ENCODE measurements at regions not wholly inside any gene's neighbourhood (a gene's known extent, or its start where the extent isn't known, plus 50 kb on each side); places are given as distances from the start of the nearest gene placed in this dataset.

DNA sequence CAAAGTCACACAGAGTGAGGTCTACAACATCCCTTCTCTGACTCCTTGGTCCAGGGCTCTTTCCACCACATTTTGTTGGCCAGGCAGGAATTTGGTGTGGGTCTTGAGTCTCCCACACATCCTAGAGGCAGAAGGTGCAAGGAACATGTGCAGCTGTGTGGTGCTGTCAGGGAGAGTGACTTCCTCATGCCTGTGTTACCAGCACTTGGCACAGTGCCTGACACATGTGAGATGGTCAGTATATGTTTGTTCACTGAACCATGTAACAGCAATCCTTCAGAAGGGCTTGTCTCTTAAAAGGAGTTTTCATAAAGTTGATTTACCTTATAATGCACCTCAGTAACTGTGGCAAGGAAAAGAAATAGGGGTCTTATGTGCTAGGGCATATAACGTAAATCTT, 168.5 kb downstream of the CDC5L start:
- Histone ChIP-seq H3K4me1 (ENCODE audit: control insufficient read depth in 1 of 2, insufficient read depth in 1 of 2, low read depth in 1 of 2, low read length in 1 of 2) (no peaks in the 10 kb centered on the region), H3K9me3 (no peaks in the 10 kb centered on the region), H3K27me3 (peaks cover 38% of the 10 kb centered on the region), H3K36me3 (no peaks in the 10 kb centered on the region), H3K4me3 (ENCODE audit: low read depth in 1 of 2, low read length in 1 of 2) (no peak overlapping the region), H3K27ac (no peak overlapping the region)
- TF ChIP-seq CTCF (IDR thresholded peaks at IDR 0.05), result no peak

- H3K9me3 ChIP-seq, result no peaks in the 10 kb centered on the region
- no peak overlapping the region for H3K27ac ChIP-seq
- H3K27me3 ChIP-seq, result peaks cover 53% of the 10 kb centered on the region
- no peaks in the 10 kb centered on the region for H3K4me1 ChIP-seq (ENCODE audit: control insufficient read depth in 1 of 2, insufficient read depth in 1 of 2, low read depth in 1 of 2, low read length in 1 of 2)
- H3K4me3 ChIP-seq (ENCODE audit: low read depth in 1 of 2, low read length in 1 of 2), result no peak overlapping the region
- H3K36me3 ChIP-seq, result no peaks in the 10 kb centered on the region
- no peak for TF ChIP-seq CTCF (IDR thresholded peaks at IDR 0.05)
Observed at GRCh38 chr6:44558024-44558831, 170.7 kb downstream of the CDC5L start.

DNA sequence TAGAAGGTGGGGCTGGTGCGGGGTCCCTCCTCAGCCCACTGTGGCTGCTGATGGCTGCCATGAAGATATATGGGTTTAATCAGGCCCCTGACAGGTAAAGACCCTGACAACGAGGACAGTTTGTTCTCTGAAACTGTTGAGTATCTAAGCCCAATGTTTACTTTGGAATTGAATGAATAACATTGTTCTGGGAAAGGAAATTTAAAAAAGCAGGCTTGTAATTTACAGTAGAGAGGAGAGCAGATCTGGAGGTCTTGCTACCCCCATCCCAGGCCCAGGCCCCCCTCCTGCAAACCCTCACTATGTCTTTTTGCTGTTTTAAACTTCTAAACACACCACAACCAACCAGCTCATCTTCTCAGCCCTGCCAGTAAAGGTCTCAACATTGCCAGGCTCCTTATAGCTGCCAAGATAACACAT, 171.3 kb downstream of the CDC5L start:
- H3K27me3 ChIP-seq, result peaks cover 53% of the 10 kb centered on the region

DNA sequence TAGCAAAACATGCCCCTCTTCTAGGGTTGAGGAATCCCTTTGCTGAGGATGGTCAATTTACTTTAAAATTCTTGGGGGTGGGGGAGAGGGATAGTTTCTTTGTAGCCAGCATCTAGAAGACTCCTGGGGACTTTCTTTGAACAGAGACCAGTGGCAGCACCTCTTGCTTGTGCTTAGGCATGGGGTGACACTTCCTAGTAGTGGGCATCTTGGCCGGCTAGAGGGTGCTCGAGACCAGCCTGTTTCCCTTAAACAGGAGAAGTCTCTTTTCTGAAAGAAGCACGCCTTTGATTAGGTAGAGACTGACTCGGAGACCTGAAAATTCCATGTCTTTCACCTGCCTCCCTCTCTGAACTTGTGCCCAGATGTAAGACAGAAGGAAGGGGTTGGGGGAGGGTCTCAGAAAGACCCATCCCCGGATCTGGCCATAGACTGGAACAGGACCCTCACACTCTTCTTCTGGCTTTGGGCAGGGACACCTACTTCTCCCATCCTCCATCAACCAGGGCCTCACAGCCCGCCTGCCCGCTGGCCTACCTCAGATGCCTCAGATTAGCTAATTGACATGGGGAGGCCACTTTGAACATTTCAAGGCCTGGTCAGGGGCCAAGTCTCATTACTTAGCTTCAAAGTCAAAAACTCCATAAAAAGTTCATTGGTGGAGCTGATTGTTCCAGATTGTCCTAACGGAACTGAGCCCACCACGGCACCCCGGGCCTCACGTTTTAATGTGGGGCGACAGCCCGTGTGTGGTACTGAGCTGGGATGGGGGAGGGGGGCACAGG, 172.2 kb downstream of the CDC5L start:
- Histone ChIP-seq H3K36me3 (no peaks in the 10 kb centered on the region), H3K27me3 (peaks cover 53% of the 10 kb centered on the region), H3K4me3 (ENCODE audit: low read depth in 1 of 2, low read length in 1 of 2) (no peak overlapping the region), H3K9me3 (no peaks in the 10 kb centered on the region), H3K4me1 (ENCODE audit: control insufficient read depth in 1 of 2, insufficient read depth in 1 of 2, low read depth in 1 of 2, low read length in 1 of 2) (no peaks in the 10 kb centered on the region), H3K27ac (no peak overlapping the region)
- no peak for TF ChIP-seq CTCF (IDR thresholded peaks at IDR 0.05)

More for the DNA sequence above, 171.3 kb downstream of the CDC5L start:
- Histone ChIP-seq H3K27ac (no peak overlapping the region), H3K4me1 (ENCODE audit: control insufficient read depth in 1 of 2, insufficient read depth in 1 of 2, low read depth in 1 of 2, low read length in 1 of 2) (no peaks in the 10 kb centered on the region), H3K36me3 (no peaks in the 10 kb centered on the region), H3K4me3 (ENCODE audit: low read depth in 1 of 2, low read length in 1 of 2) (no peak overlapping the region), H3K9me3 (no peaks in the 10 kb centered on the region)
- TF ChIP-seq CTCF (IDR thresholded peaks at IDR 0.05), result no peak

DNA sequence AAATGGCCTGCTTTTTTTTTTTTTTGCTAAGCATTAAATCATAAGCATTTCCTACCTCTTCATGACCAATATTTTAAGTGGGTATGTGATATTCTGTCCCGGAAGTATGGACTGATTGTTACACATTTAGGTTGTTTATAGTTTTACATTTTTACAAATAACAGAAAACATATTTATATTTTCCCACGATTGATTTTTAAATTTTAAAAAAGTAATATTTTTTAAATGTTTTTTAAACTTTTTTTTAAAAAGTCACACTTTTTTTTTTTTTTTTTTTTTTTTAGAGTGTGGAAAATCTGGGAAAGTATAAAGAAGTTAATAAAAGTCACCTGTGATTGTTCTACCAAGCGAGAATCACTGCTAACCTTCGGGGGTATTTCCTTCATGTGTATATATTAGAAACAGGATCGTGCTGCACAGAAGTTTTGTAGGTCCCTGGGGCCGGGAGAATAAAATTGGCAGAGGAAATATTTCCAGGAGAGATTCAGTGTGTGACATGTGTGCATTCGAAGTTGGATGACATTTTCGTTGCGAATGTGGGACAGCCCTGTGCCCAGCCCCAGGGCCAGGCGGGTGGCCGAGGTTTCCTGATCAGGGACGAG, 173.1 kb downstream of the CDC5L start:
- TF ChIP-seq CTCF (IDR thresholded peaks at IDR 0.05), result no peak
- Histone ChIP-seq H3K27me3 (peaks cover 53% of the 10 kb centered on the region), H3K36me3 (no peaks in the 10 kb centered on the region), H3K4me1 (ENCODE audit: control insufficient read depth in 1 of 2, insufficient read depth in 1 of 2, low read depth in 1 of 2, low read length in 1 of 2) (no peaks in the 10 kb centered on the region), H3K4me3 (ENCODE audit: low read depth in 1 of 2, low read length in 1 of 2) (no peak overlapping the region), H3K27ac (no peak overlapping the region), H3K9me3 (no peaks in the 10 kb centered on the region)
